NCI-H1930 (cell line): ENCODE measurements at regions not wholly inside any gene's neighbourhood (a gene's known extent, or its start where the extent isn't known, plus 50 kb on each side); places are given as distances from the start of the nearest gene placed in this dataset.
A peak's percentile ranks its signal among the peaks of the same experiment; 100 is the strongest.

Experiments used
- DNase-seq, 2 experiments: peaks; one replicate each; lab custom pipeline; 2025; lab: John Stamatoyannopoulos, UW

- no peak for DNase-seq
These were observed 548.8 kb upstream of the FAM241A start for GRCh38 chr4:111596491-111596890.

DNA sequence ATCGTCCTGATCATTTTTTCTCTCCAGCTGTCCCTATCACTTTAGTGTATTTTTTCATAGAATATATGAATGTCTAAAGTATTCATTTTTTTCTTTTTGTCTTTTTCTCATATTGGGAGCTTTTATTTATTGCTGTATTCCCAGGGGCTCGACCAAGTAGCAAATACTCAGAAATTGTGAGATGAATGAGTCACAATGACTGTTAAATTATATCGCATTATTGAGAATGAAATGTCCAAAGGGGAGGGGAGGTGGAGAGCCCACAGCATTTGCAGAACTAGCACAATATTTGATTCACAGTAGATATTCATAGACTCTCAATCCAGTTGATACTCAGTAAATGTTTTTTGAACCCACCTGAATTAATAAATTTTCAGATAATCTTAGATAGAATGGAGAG lies 543.6 kb upstream of the FAM241A start:
- DNase-seq, result no peak

DNA sequence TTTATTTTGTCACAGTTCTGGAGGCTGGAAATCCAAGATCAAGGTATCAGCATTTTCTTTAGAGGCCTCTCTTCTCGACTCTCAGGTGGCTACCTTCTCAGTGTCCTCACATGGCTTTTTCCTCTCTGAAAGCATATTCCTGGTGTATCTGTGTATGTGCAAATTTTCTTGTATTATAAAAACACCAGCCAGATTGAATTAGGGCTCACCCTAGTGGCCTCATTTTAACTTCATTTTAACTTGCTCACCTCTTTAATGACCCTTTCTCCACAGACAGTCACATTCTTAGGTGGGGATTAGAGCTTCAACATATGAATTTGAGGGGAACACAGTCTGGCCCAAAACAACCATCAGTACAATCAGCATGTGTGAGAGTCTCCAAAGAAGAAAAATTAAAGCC lies 542.4 kb upstream of the FAM241A start:
- no peak for DNase-seq

- no peak for DNase-seq
These were observed 540.1 kb upstream of the FAM241A start for GRCh38 chr4:111605111-111605510.

GRCh38 chr4:111610681-111611080 lies 534.6 kb upstream of the FAM241A start:
- DNase-seq, result peak; percentile 80 to 82

DNA sequence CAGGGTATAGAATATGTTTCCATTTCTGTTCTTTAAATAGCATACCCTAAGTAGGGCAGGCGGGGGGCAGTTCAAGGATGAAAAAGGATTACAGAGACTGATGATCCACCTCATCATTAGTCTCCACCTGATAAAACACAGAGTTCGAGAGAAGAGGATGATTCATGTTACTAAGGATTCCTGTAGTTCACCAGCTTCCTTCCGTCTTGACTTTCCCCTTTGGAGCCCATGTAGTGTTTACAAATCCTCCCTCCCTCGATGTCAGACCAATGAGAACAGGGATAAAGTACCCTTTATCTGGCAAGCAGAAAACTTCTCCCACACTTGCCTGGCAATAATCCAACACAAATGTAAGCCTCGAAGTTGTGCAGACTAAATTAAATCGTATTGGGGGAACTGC lies 526.3 kb upstream of the FAM241A start:
- no peak for DNase-seq

GRCh38 chr4:111628437-111628836 lies 516.8 kb upstream of the FAM241A start:
- no peak for DNase-seq

DNA sequence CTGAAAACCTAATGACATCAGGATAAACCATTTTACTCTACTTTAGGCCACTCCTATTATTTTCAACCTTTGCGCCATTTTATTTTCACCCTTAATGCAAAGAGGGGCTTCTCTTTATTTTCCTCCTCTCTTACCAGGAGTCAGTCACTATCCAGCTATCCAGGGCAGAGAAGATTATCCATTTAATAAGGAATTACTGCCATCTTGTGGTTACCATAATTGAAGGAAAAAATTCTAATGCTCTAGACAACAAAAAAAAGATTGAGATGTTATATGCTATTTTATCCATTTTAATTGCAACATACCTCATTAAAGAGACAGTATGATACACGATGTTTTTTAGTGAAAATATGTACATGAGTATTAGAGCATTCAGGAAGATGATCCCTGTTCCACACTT lies 514.5 kb upstream of the FAM241A start:
- DNase-seq, result peak; percentile 21 to 44

- DNase-seq, result peak in 1 of 2 experiments; percentile 26
These were observed 513.8 kb upstream of the FAM241A start for GRCh38 chr4:111631215-111631999.

DNA sequence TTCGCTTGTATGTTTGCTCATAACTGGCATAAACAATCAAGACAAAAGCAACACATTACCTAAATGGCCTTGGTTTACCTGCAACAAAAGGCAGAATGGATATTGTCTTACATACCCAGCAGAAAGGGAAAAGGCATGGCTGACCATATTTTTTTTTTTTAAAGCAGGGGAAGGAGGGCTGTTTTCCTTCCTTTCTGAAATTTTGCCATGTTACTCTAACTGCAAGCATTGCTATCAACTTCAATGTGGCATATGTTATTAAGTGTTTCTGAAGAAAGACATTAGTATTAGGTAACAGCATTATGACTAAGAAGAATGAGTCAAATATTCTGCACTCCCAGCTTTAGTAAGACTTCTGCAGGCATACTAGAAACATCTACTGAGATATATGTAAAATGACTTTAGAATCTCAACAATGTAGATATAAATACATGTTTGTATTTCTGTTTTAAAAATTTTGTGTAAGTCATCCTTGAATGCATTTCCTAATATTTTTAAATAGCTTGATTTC lies 512.6 kb upstream of the FAM241A start:
- no peak for DNase-seq

GRCh38 chr4:111633663-111634266 lies 511.5 kb upstream of the FAM241A start:
- peak; percentile 18 to 70 for DNase-seq

GRCh38 chr4:111635646-111636045 lies 509.6 kb upstream of the FAM241A start:
- DNase-seq, result no peak

GRCh38 chr4:111636961-111637585 lies 508.2 kb upstream of the FAM241A start:
- DNase-seq, result no peak

DNA sequence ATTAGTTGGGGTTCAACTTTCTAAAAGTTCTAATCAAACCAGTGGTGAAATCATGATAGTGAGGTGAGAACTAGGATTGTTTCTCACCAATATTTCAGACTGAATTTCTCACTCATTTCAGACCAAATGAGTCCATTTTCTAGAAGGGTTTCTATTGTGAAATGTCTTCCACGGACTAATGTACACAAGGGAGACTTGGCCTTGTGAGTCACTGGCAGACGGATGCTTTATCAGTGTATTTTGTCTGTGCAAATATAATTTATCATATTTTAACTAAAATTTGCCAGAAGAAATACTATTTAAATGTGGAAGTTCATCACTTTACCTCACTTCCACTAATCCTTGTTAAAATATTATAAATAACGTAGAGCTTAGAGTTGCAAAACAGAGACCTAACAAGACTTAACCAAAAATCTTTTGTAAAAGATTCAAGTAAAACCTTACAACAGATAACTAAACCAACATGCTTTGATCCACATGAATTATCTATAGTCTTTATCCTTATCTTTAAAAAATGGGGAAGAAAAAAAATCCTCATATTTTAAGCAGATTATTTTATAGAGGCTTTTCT lies 506.0 kb upstream of the FAM241A start:
- no peak for DNase-seq

- DNase-seq, result no peak
These were observed 505.4 kb upstream of the FAM241A start for GRCh38 chr4:111639876-111640275.

DNA sequence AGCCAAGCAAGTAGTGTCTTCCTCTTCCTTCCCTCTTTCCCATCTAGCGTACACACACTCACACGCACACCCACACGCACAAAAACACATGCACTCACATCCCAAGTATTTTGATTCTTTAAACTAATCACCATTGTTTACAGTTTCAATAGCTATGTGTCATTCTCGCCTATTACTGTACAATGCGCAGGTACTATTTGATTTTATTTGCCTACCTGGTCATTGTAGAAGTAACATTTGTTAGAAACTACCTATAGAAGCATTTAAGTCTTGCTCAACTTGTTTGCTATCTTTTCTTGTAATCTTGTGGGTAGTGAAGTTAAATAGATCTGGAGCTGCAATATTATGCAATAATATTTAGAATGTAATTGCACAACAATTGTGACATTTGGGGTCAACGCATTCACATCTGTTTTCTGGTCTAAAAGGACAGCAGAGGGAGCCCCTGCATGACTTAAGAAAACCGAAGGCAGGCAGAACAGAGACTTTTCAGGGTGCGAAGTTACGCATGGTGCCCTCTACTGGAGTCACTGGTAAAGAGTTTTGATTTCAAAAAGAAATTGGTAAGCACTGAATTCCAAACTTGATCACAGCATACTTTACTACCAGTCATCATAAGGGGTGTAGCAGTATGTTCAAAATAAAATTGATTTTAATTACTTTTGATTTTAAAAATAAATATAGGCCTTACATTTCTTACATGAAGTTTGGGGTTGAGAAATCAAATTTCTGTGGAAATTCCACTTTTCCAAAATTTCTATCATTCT lies 503.3 kb upstream of the FAM241A start:
- DNase-seq, result peak; percentile 39 to 47

GRCh38 chr4:111648056-111648455 lies 497.2 kb upstream of the FAM241A start:
- no peak for DNase-seq

GRCh38 chr4:111649308-111649707 lies 495.9 kb upstream of the FAM241A start:
- no peak for DNase-seq

DNA sequence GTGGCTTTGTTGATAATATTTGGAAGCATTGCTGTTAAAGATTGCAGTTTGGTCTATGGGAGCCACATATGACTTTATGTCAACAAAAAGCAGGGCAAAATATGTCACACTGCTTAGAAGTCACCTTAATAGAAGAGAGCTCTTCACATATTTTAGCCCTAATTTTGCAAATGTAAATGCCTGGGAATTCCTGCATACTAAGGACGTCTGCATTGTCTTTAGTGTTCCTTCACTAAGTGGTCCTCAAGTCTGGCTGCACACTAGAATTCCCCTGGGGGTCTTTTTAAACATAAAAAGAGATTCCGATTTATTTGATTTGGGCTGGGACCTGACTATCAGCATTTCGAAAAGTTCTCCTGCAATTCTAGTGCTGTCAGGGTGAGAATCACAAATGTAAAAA lies 495.1 kb upstream of the FAM241A start:
- DNase-seq, result no peak

- no peak for DNase-seq
These were observed 494.6 kb upstream of the FAM241A start for GRCh38 chr4:111650674-111651086.

DNA sequence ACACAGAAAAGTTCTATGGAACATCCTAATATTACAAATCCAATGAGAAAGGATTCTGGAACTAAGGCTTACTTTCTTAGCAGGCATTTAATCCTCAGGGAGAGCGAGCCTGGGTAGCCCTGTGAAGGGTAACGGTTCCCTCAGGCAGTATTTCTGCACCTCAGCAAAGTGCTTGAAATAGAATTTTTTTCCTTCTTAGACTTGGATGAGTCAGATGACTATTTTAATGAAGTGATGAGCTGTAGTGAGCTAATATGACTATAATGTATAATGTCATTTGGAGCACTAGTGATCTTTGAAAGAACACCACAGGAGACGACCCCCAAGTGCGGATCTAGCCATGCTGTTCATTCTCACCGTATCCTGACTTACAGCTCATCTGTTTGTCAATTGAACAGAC lies 493.0 kb upstream of the FAM241A start:
- DNase-seq, result no peak

DNA sequence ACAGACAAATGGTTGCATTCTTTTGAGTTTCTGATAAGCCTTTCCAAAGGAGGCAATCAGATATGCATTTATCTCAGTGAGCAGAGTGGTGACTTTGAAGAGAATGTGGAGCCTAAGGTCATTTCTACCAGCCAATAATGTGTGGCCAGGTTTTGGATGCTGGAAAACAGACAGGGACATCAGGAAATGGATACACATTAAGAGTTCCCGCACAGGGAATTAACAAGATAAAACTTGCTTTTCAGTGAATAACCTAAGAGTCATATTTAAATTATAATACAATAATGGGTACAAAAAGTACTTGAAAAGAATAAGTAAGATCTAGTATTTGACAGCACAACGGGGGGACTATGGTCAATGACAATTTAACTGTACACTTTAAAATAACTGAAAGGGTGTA lies 492.3 kb upstream of the FAM241A start:
- DNase-seq, result no peak
